ENCODE measurements at regions not wholly inside any gene's neighbourhood (a gene's known extent, or its start where the extent isn't known, plus 50 kb on each side); places are given as distances from the start of the nearest gene placed in this dataset.

DNA sequence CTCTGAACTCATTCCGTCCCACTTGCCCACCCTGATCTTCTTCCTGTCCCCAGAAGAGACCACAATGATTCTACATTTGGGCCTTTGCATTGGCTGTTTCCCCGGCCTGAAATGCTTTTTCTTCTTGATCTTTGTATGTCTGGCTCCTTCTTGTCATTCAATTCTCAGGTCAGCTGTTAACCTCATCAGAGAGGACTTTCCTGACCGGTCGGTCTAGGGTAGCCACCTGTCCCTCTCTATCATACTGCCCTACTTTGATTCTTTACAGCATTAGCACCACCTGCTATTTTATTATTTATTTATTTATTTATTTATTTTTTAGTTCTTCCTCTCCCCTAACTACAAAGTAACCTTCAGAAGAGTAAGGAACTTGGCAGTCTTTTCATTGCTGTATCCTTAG, 84.3 kb downstream of the DYRK2 start:
- TF ChIP-seq, protein P1, sequence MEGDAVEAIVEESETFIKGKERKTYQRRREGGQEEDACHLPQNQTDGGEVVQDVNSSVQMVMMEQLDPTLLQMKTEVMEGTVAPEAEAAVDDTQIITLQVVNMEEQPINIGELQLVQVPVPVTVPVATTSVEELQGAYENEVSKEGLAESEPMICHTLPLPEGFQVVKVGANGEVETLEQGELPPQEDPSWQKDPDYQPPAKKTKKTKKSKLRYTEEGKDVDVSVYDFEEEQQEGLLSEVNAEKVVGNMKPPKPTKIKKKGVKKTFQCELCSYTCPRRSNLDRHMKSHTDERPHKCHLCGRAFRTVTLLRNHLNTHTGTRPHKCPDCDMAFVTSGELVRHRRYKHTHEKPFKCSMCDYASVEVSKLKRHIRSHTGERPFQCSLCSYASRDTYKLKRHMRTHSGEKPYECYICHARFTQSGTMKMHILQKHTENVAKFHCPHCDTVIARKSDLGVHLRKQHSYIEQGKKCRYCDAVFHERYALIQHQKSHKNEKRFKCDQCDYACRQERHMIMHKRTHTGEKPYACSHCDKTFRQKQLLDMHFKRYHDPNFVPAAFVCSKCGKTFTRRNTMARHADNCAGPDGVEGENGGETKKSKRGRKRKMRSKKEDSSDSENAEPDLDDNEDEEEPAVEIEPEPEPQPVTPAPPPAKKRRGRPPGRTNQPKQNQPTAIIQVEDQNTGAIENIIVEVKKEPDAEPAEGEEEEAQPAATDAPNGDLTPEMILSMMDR (IDR thresholded peaks at IDR 0.05; ENCODE audit: extremely low read depth, missing control alignments): no peak
- DNase-seq (ENCODE audit: low spot score): no peak

DNA sequence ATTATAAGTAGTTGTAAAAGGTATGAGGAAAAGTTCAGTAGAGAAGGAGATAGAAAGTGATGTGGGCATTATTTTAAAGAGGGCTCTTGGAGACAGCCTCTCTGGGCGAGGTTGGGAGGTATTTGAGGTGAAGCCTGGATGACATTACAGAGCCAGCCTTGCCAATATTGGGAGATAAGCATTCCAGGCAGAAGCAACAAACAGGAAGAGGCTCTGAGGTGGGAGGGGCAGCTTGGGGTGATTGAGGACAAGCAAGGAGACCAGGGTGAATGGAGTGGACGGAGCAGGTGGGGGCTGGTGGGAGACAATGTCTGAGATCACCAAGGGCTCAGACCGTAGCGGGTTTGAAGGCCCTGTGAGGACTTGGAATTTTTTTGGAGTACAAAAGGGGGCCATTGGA, 87.3 kb downstream of the DYRK2 start:
- DNase-seq (ENCODE audit: low spot score): no peak
- TF ChIP-seq, protein P1 (IDR thresholded peaks at IDR 0.05; ENCODE audit: extremely low read depth, missing control alignments): no peak

- DNase-seq (ENCODE audit: low spot score): no peak
- TF ChIP-seq, protein P1 (IDR thresholded peaks at IDR 0.05; ENCODE audit: extremely low read depth, missing control alignments): no peak
These were observed 92.2 kb downstream of the DYRK2 start for GRCh38 chr12:67740711-67741110.

GRCh38 chr12:67741270-67741669, 92.7 kb downstream of the DYRK2 start:
- TF ChIP-seq, protein P1 (IDR thresholded peaks at IDR 0.05; ENCODE audit: extremely low read depth, missing control alignments): no peak
- DNase-seq (ENCODE audit: low spot score): no peak

DNA sequence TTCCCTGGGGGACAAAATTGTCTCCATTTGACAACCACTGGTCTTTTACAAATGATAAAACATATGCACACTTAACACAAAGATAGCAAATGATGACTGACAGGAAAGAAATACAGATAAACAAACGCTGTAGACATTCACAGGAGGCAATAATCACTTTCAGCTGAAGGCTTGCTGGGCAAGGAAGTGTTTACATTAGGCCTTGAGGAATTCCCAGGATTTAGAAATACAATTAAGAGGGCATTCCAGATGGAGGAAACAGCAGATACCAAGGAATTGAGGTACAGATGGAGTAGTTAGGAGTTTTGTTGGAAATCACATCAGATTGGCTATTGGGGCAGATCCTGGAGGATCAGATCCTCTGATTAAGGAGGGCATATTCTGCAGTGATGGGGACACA, 93.9 kb downstream of the DYRK2 start:
- TF ChIP-seq, protein P1 (IDR thresholded peaks at IDR 0.05; ENCODE audit: extremely low read depth, missing control alignments): no peak
- no peak for DNase-seq (ENCODE audit: low spot score)

- DNase-seq (ENCODE audit: low spot score): no peak
- TF ChIP-seq, protein P1 (IDR thresholded peaks at IDR 0.05; ENCODE audit: extremely low read depth, missing control alignments): no peak
These were observed 99.6 kb downstream of the DYRK2 start for GRCh38 chr12:67747869-67748742.

DNA sequence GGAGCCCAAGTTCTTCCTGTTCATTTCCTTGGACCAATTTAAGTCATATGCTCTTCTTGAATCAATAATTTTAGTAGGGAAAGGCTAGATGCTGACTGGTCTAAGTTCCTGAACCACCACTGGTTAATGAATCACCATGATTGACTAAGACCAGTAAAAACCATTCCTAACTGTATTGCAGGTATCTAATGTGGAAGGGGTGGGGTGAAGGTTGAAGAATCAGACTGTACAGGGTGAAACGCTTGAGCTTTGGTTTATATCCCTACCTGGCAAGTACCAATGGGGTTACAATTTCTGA, 100.1 kb downstream of the DYRK2 start:
- no peak for DNase-seq (ENCODE audit: low spot score)
- TF ChIP-seq, protein P1 (IDR thresholded peaks at IDR 0.05; ENCODE audit: extremely low read depth, missing control alignments): no peak
